Mucosa of rectum (tissue), 2 donors: ENCODE measurements at regions not wholly inside any gene's neighbourhood (a gene's known extent, or its start where the extent isn't known, plus 50 kb on each side); places are given as distances from the start of the nearest gene placed in this dataset.

ENCODE experiments used
- H3K27ac ChIP-seq, 2 donors: one replicate each; pipeline ENCODE4 v1.7.0; 2013; ENCODE audit warnings: inconsistent platforms in 2 of 2, low read depth in 2 of 2, low read length in 2 of 2
- H3K27me3 ChIP-seq, 2 donors: one replicate each; pipeline ENCODE4 v1.7.0; 2013; ENCODE audit warnings: low read length in 2 of 2; ENCODE audit not compliant: control insufficient read depth in 2 of 2, insufficient read depth in 2 of 2
- H3K36me3 ChIP-seq, 2 donors: one replicate each; pipeline ENCODE4 v1.7.0; 2013; ENCODE audit warnings: low read length in 2 of 2; ENCODE audit not compliant: control insufficient read depth in 2 of 2, insufficient read depth in 2 of 2
- H3K4me1 ChIP-seq, 2 donors: one replicate each; pipeline ENCODE4 v1.7.0; 2013; ENCODE audit warnings: low read length in 2 of 2, mild to moderate bottlenecking in 1 of 2; ENCODE audit not compliant: control insufficient read depth in 2 of 2, insufficient read depth in 2 of 2
- H3K4me3 ChIP-seq, 2 donors: one replicate each; pipeline ENCODE4 v1.7.0; 2013; ENCODE audit warnings: low read length in 2 of 2
- H3K9ac ChIP-seq, 2 donors: one replicate each; pipeline ENCODE4 v1.7.0; 2013; ENCODE audit warnings: low read length in 2 of 2, low read depth in 1 of 2, mild to moderate bottlenecking in 1 of 2
- H3K9me3 ChIP-seq, 2 donors: one replicate each; pipeline ENCODE4 v1.7.0; 2013; ENCODE audit warnings: low read length in 2 of 2; ENCODE audit not compliant: control insufficient read depth in 2 of 2
- donor health status: healthy.
- donor health status: Normal muscosa, but diverticular disease.

- Histone ChIP-seq H3K4me3 (no peak overlapping the region), H3K36me3 (no peaks in the 10 kb centered on the region), H3K27ac (no peak overlapping the region), H3K9ac (no peak overlapping the region), H3K4me1 (no peaks in the 10 kb centered on the region), H3K9me3 (peaks cover 0 to 3% of the 10 kb centered on the region in 2 donors), H3K27me3 (no peaks in the 10 kb centered on the region)
These were observed 457.2 kb downstream of the NLGN4X start for GRCh38 chrX:5771441-5771840.

GRCh38 chrX:5756616-5757015, 472.1 kb downstream of the NLGN4X start:
- Histone ChIP-seq H3K9me3 (no peaks in the 10 kb centered on the region), H3K4me1 (no peaks in the 10 kb centered on the region), H3K27me3 (no peaks in the 10 kb centered on the region), H3K27ac (no peak overlapping the region), H3K9ac (no peak overlapping the region), H3K4me3 (no peak overlapping the region), H3K36me3 (no peaks in the 10 kb centered on the region)

GRCh38 chrX:5753291-5753690, 475.4 kb downstream of the NLGN4X start:
- Histone ChIP-seq H3K4me1 (no peaks in the 10 kb centered on the region), H3K27ac (no peak overlapping the region), H3K27me3 (no peaks in the 10 kb centered on the region), H3K9me3 (no peaks in the 10 kb centered on the region), H3K4me3 (no peak overlapping the region), H3K9ac (no peak overlapping the region), H3K36me3 (no peaks in the 10 kb centered on the region)

GRCh38 chrX:5752831-5753230, 475.8 kb downstream of the NLGN4X start:
- Histone ChIP-seq H3K27me3 (no peaks in the 10 kb centered on the region), H3K27ac (no peak overlapping the region), H3K4me3 (no peak overlapping the region), H3K9ac (no peak overlapping the region), H3K9me3 (no peaks in the 10 kb centered on the region), H3K36me3 (no peaks in the 10 kb centered on the region), H3K4me1 (no peaks in the 10 kb centered on the region)

GRCh38 chrX:5748586-5749150, 480.0 kb downstream of the NLGN4X start:
- no peaks in the 10 kb centered on the region for H3K27me3 ChIP-seq
- no peaks in the 10 kb centered on the region for H3K4me1 ChIP-seq
- H3K9me3 ChIP-seq = peaks cover 0 to 4% of the 10 kb centered on the region in 2 donors
- H3K27ac ChIP-seq = no peak overlapping the region
- H3K9ac ChIP-seq = no peak overlapping the region
- no peaks in the 10 kb centered on the region for H3K36me3 ChIP-seq
- H3K4me3 ChIP-seq = no peak overlapping the region

DNA sequence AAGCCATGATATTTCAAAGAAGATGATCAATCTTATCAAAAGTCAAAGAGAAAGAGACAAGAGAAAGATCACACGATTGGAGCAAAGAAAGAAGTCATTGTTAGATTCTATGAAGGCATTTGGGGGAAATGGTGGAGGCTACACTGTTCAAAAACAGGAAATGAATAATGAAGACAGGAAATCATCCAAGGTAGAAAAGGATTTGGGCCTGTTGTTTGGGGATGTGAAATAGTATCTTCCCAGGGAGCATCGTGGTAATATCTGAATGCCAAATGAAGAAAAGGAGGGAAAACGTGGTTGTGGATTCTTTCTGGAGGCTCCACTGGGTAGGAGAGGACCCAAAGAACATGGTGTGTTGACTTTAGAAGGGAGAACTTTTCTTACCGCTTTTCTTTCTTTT, 482.4 kb downstream of the NLGN4X start:
- Histone ChIP-seq H3K9me3 (peaks cover 0 to 4% of the 10 kb centered on the region in 2 donors), H3K36me3 (no peaks in the 10 kb centered on the region), H3K4me3 (no peak overlapping the region), H3K9ac (no peak overlapping the region), H3K27ac (no peak overlapping the region), H3K4me1 (no peaks in the 10 kb centered on the region), H3K27me3 (no peaks in the 10 kb centered on the region)

DNA sequence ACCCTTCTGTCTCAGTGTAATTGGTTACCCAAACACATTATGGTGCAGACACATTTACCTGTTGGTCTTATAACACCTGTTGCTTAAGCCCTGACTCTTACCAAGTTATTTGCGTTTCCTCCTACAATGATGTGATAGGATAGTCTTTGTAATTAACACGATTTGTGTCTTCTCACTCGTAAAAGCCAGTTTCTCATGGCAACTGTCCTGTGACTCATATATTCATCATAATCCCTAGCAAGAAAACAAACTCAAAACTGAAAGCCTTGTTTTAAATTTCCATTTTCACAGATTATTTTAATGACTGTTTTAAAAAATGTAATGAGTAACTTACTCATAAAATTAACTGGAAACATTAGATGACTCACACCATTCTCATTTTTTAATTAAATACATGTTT, 495.2 kb downstream of the NLGN4X start:
- no peaks in the 10 kb centered on the region for H3K27me3 ChIP-seq
- H3K4me3 ChIP-seq = no peak overlapping the region
- no peaks in the 10 kb centered on the region for H3K4me1 ChIP-seq
- no peaks in the 10 kb centered on the region for H3K36me3 ChIP-seq
- peaks cover 2 to 3% of the 10 kb centered on the region in 2 donors for H3K9me3 ChIP-seq
- H3K27ac ChIP-seq = no peak overlapping the region
- no peak overlapping the region for H3K9ac ChIP-seq

- Histone ChIP-seq H3K9me3 (peaks cover 2 to 3% of the 10 kb centered on the region in 2 donors), H3K4me1 (no peaks in the 10 kb centered on the region), H3K4me3 (no peak overlapping the region), H3K27me3 (no peaks in the 10 kb centered on the region), H3K9ac (no peak overlapping the region), H3K27ac (no peak overlapping the region), H3K36me3 (no peaks in the 10 kb centered on the region)
These were observed 498.1 kb downstream of the NLGN4X start for GRCh38 chrX:5730556-5730955.

DNA sequence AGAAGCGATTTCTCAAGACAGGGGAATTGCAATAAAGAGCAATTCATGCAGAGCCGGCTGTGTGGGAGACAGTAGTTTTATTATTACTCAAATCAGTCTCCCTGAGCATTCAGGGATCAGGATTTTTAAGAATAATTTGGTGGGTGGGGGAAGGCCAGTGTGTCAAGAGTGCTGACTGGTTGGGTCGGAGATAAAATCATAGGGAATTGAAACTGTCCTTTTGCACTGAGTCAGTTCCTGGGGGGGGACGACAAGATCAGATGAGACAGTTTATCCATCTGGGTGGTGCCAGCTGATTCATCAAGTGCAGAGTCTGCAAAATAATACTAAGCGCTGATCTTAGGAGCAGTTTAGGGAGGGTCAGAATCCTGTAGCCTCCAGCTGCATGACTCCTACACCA, 502.4 kb downstream of the NLGN4X start:
- Histone ChIP-seq H3K4me3 (no peak overlapping the region), H3K27ac (no peak overlapping the region), H3K27me3 (no peaks in the 10 kb centered on the region)

GRCh38 chrX:5724123-5724522, 504.5 kb downstream of the NLGN4X start:
- Histone ChIP-seq H3K27ac (no peak overlapping the region), H3K4me1 (no peaks in the 10 kb centered on the region), H3K9ac (no peak overlapping the region), H3K9me3 (no peaks in the 10 kb centered on the region), H3K27me3 (no peaks in the 10 kb centered on the region), H3K36me3 (no peaks in the 10 kb centered on the region), H3K4me3 (no peak overlapping the region)

More for the DNA sequence above, 502.4 kb downstream of the NLGN4X start:
- no peaks in the 10 kb centered on the region for H3K4me1 ChIP-seq
- H3K9ac ChIP-seq = no peak overlapping the region
- no peaks in the 10 kb centered on the region for H3K9me3 ChIP-seq
- no peaks in the 10 kb centered on the region for H3K36me3 ChIP-seq

DNA sequence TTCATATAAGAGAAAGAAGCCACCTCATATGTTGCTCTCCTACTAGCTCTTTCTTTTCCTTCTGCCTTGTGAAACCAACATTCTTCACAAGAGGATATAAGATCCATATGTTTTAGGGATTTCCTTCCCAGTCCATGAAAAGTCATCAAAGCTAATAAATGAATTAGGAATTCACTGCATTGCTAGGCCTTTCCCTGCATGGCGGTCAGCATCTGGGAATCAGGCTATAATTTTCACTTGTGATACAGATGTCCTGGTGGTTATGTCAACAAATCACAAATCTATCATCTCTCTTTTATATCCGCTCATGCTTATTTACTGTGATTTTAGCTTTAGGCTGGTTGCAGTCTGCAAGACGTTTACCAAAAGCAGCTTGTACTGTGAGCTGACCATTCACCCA, 510.0 kb downstream of the NLGN4X start:
- Histone ChIP-seq H3K27ac (no peak overlapping the region), H3K4me1 (no peaks in the 10 kb centered on the region), H3K27me3 (no peaks in the 10 kb centered on the region), H3K9ac (no peak overlapping the region), H3K9me3 (no peaks in the 10 kb centered on the region), H3K4me3 (no peak overlapping the region), H3K36me3 (no peaks in the 10 kb centered on the region)
